OCI-LY1 (cell line): ENCODE measurements at regions not wholly inside any gene's neighbourhood (a gene's known extent, or its start where the extent isn't known, plus 50 kb on each side); places are given as distances from the start of the nearest gene placed in this dataset.

Experiments
- H2AFZ ChIP-seq: fragments of 200-600 bp; sonication (generic), shearing (Covaris generic); 2 replicates; pipeline ENCODE4 v1.6.0; 2014; ENCODE audit warnings: antibody characterized with exemption, mild to moderate bottlenecking, low read length
- H3F3A ChIP-seq: fragments of 200-600 bp; sonication (generic), shearing (Covaris generic); 2 replicates; pipeline ENCODE4 v1.6.0; 2014; ENCODE audit warnings: mild to moderate bottlenecking, antibody characterized with exemption, low read length, moderate library complexity; ENCODE audit not compliant: insufficient read depth
- H3K27ac ChIP-seq: fragments of 200-600 bp; sonication (generic); 2 replicates; pipeline ENCODE4 v1.5.1; 2014; ENCODE audit warnings: low read length, mixed run types, mild to moderate bottlenecking, low read depth; ENCODE audit not compliant: poor library complexity, severe bottlenecking
- H3K27me3 ChIP-seq: fragments of 200-600 bp; sonication (generic); 2 replicates; pipeline ENCODE4 v1.6.0; 2014; ENCODE audit warnings: antibody characterized with exemption, mild to moderate bottlenecking, low read length, moderate library complexity; ENCODE audit not compliant: insufficient read depth
- H3K36me3 ChIP-seq: fragments of 200-600 bp; sonication (generic); 2 replicates; pipeline ENCODE4 v1.6.1; 2014; ENCODE audit warnings: mild to moderate bottlenecking, antibody characterized with exemption, low read length, moderate library complexity, mixed read lengths; ENCODE audit not compliant: insufficient read depth
- H3K4me1 ChIP-seq: fragments of 200-600 bp; sonication (generic); 2 replicates; pipeline ENCODE4 v1.5.1; 2014; ENCODE audit warnings: mild to moderate bottlenecking, low read length, moderate library complexity; ENCODE audit not compliant: insufficient read depth, severe bottlenecking
- H3K4me2 ChIP-seq: fragments of 200-600 bp; sonication (generic), shearing (Covaris generic); 2 replicates; pipeline ENCODE4 v1.6.1; 2014; ENCODE audit warnings: low read length
- H3K4me3 ChIP-seq: fragments of 200-600 bp; sonication (generic); 2 replicates; pipeline ENCODE4 v1.5.1; 2014; ENCODE audit warnings: low read length, low read depth, mild to moderate bottlenecking, mixed read lengths; ENCODE audit not compliant: poor library complexity, severe bottlenecking
- H3K79me2 ChIP-seq: fragments of 200-600 bp; shearing (Covaris generic); 2 replicates; pipeline ENCODE4 v1.6.1; 2016; ENCODE audit warnings: mixed run types, low read length, mixed read lengths; ENCODE audit not compliant: insufficient read depth
- H3K9ac ChIP-seq: fragments of 200-600 bp; sonication (generic), shearing (Covaris generic); 2 replicates; pipeline ENCODE4 v1.6.1; 2014; ENCODE audit warnings: mild to moderate bottlenecking, low read length, mixed read lengths
- H3K9me2 ChIP-seq: fragments of 200-600 bp; sonication (generic), shearing (Covaris generic); 2 replicates; pipeline ENCODE4 v1.6.1; 2014; ENCODE audit warnings: low read depth, mild to moderate bottlenecking, low read length, mixed read lengths
- H3K9me3 ChIP-seq: fragments of 200-600 bp; shearing (Covaris generic); 2 replicates; pipeline ENCODE4 v1.6.1; 2014; ENCODE audit warnings: low read length, mixed read lengths
- H4K20me1 ChIP-seq: fragments of 200-600 bp; sonication (generic), shearing (Covaris generic); 2 replicates; pipeline ENCODE4 v1.6.0; 2016; ENCODE audit warnings: mild to moderate bottlenecking, low read length; ENCODE audit not compliant: insufficient read depth
- EZH2 ChIP-seq: fragments of 200-600 bp; sonication (generic), shearing (Covaris generic); IDR thresholded peaks from 2 replicates; pipeline ENCODE4 v1.8.0; 2017; ENCODE audit warnings: borderline replicate concordance, mixed run types, mild to moderate bottlenecking, antibody characterized with exemption, low read length, moderate library complexity, mixed read lengths
- TF ChIP-seq, protein P1 (sequence below): fragments of 200-600 bp; sonication (generic), shearing (Covaris generic); IDR thresholded peaks from 2 replicates; pipeline ENCODE4 v1.5.1; 2017; ENCODE audit warnings: mild to moderate bottlenecking, antibody characterized with exemption, low read length, moderate library complexity, mixed read lengths

DNA sequence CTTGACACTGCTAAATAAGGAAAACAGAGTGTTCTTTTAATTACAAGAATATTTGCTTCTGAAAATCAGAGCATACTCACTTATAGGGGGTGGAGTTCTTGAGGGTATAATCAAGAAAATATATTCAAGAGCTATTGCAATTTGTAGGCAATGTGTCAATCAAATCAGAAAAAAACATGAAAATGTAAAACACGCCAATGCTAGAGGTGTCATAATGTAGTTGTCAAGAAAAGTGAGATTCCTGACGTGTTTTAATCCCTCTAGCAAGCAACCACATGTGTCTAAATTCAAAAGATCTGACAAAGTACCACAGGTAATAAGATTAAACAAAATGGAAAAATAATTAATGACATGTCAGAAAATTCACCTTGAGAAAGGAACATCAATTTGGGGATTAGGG lies 1440.7 kb upstream of the RAG2 start:
- H3K9me2 ChIP-seq: no peaks in the 10 kb centered on the region
- no peaks in the 10 kb centered on the region for H3F3A ChIP-seq
- H2AFZ ChIP-seq: no peak overlapping the region
- no peaks in the 10 kb centered on the region for H4K20me1 ChIP-seq
- no peaks in the 10 kb centered on the region for H3K79me2 ChIP-seq
- no peaks in the 10 kb centered on the region for H3K9me3 ChIP-seq
- TF ChIP-seq EZH2: no peak
- TF ChIP-seq, protein P1, sequence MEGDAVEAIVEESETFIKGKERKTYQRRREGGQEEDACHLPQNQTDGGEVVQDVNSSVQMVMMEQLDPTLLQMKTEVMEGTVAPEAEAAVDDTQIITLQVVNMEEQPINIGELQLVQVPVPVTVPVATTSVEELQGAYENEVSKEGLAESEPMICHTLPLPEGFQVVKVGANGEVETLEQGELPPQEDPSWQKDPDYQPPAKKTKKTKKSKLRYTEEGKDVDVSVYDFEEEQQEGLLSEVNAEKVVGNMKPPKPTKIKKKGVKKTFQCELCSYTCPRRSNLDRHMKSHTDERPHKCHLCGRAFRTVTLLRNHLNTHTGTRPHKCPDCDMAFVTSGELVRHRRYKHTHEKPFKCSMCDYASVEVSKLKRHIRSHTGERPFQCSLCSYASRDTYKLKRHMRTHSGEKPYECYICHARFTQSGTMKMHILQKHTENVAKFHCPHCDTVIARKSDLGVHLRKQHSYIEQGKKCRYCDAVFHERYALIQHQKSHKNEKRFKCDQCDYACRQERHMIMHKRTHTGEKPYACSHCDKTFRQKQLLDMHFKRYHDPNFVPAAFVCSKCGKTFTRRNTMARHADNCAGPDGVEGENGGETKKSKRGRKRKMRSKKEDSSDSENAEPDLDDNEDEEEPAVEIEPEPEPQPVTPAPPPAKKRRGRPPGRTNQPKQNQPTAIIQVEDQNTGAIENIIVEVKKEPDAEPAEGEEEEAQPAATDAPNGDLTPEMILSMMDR: no peak
- H3K27me3 ChIP-seq: no peaks in the 10 kb centered on the region
- no peaks in the 10 kb centered on the region for H3K4me1 ChIP-seq
- H3K4me3 ChIP-seq: no peak overlapping the region
- H3K27ac ChIP-seq: no peak overlapping the region
- no peaks in the 10 kb centered on the region for H3K36me3 ChIP-seq
- H3K4me2 ChIP-seq: no peak overlapping the region
- no peak overlapping the region for H3K9ac ChIP-seq

DNA sequence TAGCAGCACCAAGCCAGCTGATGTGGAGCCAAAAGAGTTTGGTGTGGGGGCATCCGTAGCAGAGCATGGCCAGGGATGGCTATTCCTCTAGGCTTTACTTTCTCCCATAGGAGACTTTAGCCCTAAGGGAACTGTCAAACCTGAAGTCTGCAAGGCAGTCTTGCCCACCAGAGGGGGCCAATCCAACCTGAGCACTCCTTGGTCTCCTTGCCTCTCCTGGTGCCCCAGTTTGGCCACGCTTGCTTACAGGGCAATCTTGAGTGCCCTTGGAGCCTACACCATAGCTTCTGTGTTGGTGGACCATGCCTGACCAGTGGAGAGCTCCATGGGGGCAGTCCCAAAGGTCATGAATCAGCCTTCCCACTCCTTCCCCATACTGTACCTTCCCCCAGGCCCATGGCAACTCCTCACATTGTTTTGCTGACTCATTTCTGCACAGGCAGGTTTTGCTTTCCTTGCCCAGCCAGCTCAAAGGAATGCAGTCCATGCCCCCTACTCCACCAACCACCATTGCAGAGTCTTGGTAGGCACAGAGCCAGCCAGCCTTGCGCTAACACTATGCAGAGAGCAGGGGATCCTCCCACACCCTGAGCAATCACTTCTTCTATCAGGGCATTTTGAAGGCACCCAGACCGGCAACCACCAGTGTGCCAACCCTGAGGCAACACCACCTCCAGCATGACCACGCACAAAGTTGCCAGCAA lies 1421.2 kb upstream of the RAG2 start:
- H3K79me2 ChIP-seq: no peaks in the 10 kb centered on the region
- no peaks in the 10 kb centered on the region for H3K36me3 ChIP-seq
- H2AFZ ChIP-seq: no peak overlapping the region
- no peaks in the 10 kb centered on the region for H3K9me3 ChIP-seq
- no peak overlapping the region for H3K27ac ChIP-seq
- no peaks in the 10 kb centered on the region for H3K27me3 ChIP-seq
- H4K20me1 ChIP-seq: no peaks in the 10 kb centered on the region
- no peak overlapping the region for H3K4me2 ChIP-seq
- H3K9me2 ChIP-seq: no peaks in the 10 kb centered on the region
- TF ChIP-seq, protein P1: peak; percentile 20; the same call in 1 of the 2 replicates
- no peak for TF ChIP-seq EZH2
- H3F3A ChIP-seq: no peaks in the 10 kb centered on the region
- no peak overlapping the region for H3K4me3 ChIP-seq
- no peaks in the 10 kb centered on the region for H3K4me1 ChIP-seq
- H3K9ac ChIP-seq: no peak overlapping the region

DNA sequence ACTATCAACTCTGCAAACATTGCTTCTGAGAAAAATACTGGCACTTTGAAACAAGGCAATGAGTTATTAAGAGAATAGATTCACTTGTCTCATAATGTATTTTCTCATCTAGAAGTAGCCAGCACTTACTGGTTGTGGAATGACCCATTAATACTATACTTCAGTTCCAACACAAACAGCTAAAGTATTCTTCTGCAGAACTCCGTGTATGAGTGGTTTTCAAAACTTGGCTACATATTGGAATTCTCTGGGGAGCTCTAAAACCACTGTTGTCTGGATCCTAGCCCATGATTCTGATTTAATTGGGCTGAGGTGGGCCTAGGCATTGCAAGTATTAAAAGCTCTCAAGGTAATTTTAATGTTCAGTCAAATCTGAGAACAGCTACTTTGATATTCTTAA lies 1416.4 kb upstream of the RAG2 start:
- H3F3A ChIP-seq: no peaks in the 10 kb centered on the region
- H3K27ac ChIP-seq: no peak overlapping the region
- no peak for TF ChIP-seq EZH2
- TF ChIP-seq, protein P1: no peak
- no peak overlapping the region for H3K9ac ChIP-seq
- no peak overlapping the region for H3K4me2 ChIP-seq
- H2AFZ ChIP-seq: no peak overlapping the region
- no peaks in the 10 kb centered on the region for H3K9me3 ChIP-seq
- H3K27me3 ChIP-seq: no peaks in the 10 kb centered on the region
- H3K9me2 ChIP-seq: no peaks in the 10 kb centered on the region
- no peaks in the 10 kb centered on the region for H3K4me1 ChIP-seq
- no peaks in the 10 kb centered on the region for H3K79me2 ChIP-seq
- no peak overlapping the region for H3K4me3 ChIP-seq
- H3K36me3 ChIP-seq: no peaks in the 10 kb centered on the region
- H4K20me1 ChIP-seq: no peaks in the 10 kb centered on the region
